Activated naive CD8-positive, alpha-beta T cell (primary cell): ENCODE measurements at regions not wholly inside any gene's neighbourhood (a gene's known extent, or its start where the extent isn't known, plus 50 kb on each side); places are given as distances from the start of the nearest gene placed in this dataset.
"Not testable (repeated sequence)": the region's sequence is repeated elsewhere in the genome, so short reads cannot be mapped to it uniquely, and the experiment has no call there.

Experiments
- H3K27ac Mint-ChIP-seq: one replicate; pipeline ENCODE4 v1.8.0; 2021; ENCODE audit warnings: mixed read lengths
- H3K27me3 Mint-ChIP-seq: one replicate; pipeline ENCODE4 v1.8.0; 2021; ENCODE audit warnings: mixed read lengths
- H3K36me3 Mint-ChIP-seq: one replicate; pipeline ENCODE4 v1.8.0; 2021; ENCODE audit warnings: mixed read lengths
- H3K4me1 Mint-ChIP-seq: one replicate; pipeline ENCODE4 v1.8.0; 2021; ENCODE audit warnings: low read depth, mixed read lengths
- H3K4me3 Mint-ChIP-seq: one replicate; pipeline ENCODE4 v1.8.0; 2021; ENCODE audit warnings: mild to moderate bottlenecking, mixed read lengths
- H3K9me3 Mint-ChIP-seq: one replicate; pipeline ENCODE4 v1.8.0; 2021; ENCODE audit warnings: low read depth, mixed read lengths

GRCh38 chr6:114733596-114733995 is 390.8 kb upstream of the HS3ST5 start:
- Mint-ChIP-seq H3K4me1 (no peaks in the 10 kb centered on the region), H3K27ac (no peak overlapping the region), H3K9me3 (peaks cover 3% of the 10 kb centered on the region), H3K27me3 (no peaks in the 10 kb centered on the region), H3K36me3 (no peaks in the 10 kb centered on the region), H3K4me3 (no peak overlapping the region)

- H3K27ac Mint-ChIP-seq = no peak overlapping the region
- no peaks in the 10 kb centered on the region for H3K36me3 Mint-ChIP-seq
- no peaks in the 10 kb centered on the region for H3K9me3 Mint-ChIP-seq
- no peak overlapping the region for H3K4me3 Mint-ChIP-seq
- H3K27me3 Mint-ChIP-seq = no peaks in the 10 kb centered on the region
- no peaks in the 10 kb centered on the region for H3K4me1 Mint-ChIP-seq
Observed at GRCh38 chr6:114718716-114719270, 376.0 kb upstream of the HS3ST5 start.

DNA sequence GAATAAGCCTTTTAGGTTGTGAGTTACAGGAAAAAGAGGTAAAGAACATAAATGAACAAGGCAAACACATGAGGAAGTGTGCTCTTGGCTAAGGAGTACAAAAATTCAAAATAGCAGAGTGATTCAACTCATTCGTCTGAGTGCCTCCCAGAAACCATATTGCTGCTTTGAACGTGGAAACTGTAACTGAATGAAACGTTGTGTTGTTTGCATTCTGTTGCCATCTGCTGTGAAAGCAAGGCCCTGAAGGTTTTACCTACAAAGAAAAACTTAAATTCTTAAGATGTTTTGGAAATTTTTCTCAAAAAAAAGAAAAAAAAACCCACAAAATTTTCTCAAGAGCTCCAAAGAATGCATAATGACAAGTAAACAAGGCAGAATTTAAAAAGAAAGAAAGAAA is 375.4 kb upstream of the HS3ST5 start:
- H3K4me3 Mint-ChIP-seq = no peak overlapping the region
- H3K36me3 Mint-ChIP-seq = no peaks in the 10 kb centered on the region
- H3K27ac Mint-ChIP-seq = no peak overlapping the region
- H3K4me1 Mint-ChIP-seq = no peaks in the 10 kb centered on the region
- no peaks in the 10 kb centered on the region for H3K27me3 Mint-ChIP-seq
- H3K9me3 Mint-ChIP-seq = peaks cover 3% of the 10 kb centered on the region

- no peaks in the 10 kb centered on the region for H3K36me3 Mint-ChIP-seq
- no peaks in the 10 kb centered on the region for H3K27me3 Mint-ChIP-seq
- no peak overlapping the region for H3K4me3 Mint-ChIP-seq
- no peaks in the 10 kb centered on the region for H3K4me1 Mint-ChIP-seq
- H3K27ac Mint-ChIP-seq = no peak overlapping the region
- peaks cover 3% of the 10 kb centered on the region for H3K9me3 Mint-ChIP-seq
Observed at GRCh38 chr6:114714836-114715507, 372.1 kb upstream of the HS3ST5 start.

GRCh38 chr6:114713690-114714089 is 370.9 kb upstream of the HS3ST5 start:
- Mint-ChIP-seq H3K27me3 (no peaks in the 10 kb centered on the region), H3K27ac (no peak overlapping the region), H3K9me3 (peaks cover 3% of the 10 kb centered on the region), H3K4me1 (no peaks in the 10 kb centered on the region), H3K4me3 (no peak overlapping the region), H3K36me3 (no peaks in the 10 kb centered on the region)

- no peaks in the 10 kb centered on the region for H3K4me1 Mint-ChIP-seq
- H3K9me3 Mint-ChIP-seq = peaks cover 3% of the 10 kb centered on the region
- H3K4me3 Mint-ChIP-seq = no peak overlapping the region
- no peaks in the 10 kb centered on the region for H3K36me3 Mint-ChIP-seq
- no peak overlapping the region for H3K27ac Mint-ChIP-seq
- H3K27me3 Mint-ChIP-seq = no peaks in the 10 kb centered on the region
Observed at GRCh38 chr6:114712129-114712662, 369.4 kb upstream of the HS3ST5 start.

DNA sequence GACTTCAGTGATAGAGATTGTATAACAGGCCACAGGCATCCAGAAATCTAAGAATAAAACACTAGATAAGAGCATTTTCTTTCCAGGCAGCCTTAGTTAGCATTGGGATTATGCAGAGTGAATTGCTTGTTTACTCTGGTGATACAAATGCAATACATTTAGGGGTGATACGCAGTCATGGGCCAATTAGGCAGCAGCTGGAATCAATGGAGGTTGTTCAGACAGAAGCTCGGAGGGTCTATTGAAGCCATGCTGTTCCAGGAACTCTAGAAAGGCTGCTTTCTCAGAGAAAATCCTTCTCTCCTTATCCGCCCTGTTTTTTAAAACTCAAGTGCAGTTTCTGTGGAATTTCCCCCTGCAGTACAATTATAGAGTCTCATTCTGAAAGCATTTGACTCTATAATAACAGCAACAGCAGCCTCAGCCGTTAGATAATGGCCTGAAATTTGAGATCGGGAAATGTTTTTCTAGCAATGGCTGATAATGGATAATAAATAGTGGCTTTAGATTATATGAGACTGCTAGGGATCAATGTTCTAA is 364.3 kb upstream of the HS3ST5 start:
- no peaks in the 10 kb centered on the region for H3K9me3 Mint-ChIP-seq
- H3K4me1 Mint-ChIP-seq = no peaks in the 10 kb centered on the region
- no peaks in the 10 kb centered on the region for H3K36me3 Mint-ChIP-seq
- H3K4me3 Mint-ChIP-seq = no peak overlapping the region
- no peaks in the 10 kb centered on the region for H3K27me3 Mint-ChIP-seq
- H3K27ac Mint-ChIP-seq = no peak overlapping the region

DNA sequence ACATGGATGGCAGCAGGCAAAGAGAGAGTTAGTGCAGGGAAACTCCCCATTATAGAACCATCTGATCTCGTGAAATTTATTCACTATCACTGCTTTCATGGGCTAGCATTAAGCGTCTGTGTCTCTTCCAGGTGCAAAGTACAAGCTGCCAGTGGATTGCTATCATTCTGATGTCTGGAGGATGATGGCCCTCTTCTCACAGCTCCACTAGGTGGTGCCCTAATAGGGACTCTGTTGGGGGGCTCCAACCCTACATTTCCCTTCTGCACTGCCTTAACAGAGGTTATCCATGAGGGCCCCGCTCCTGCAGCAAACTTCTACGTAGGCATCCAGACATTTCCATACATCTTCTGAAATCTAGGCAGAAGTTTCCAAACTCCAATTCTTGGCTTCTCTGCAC is 347.8 kb upstream of the HS3ST5 start:
- no peaks in the 10 kb centered on the region for H3K36me3 Mint-ChIP-seq
- H3K4me1 Mint-ChIP-seq = no peaks in the 10 kb centered on the region
- no peak overlapping the region for H3K4me3 Mint-ChIP-seq
- H3K9me3 Mint-ChIP-seq = no peaks in the 10 kb centered on the region
- no peak overlapping the region for H3K27ac Mint-ChIP-seq
- no peaks in the 10 kb centered on the region for H3K27me3 Mint-ChIP-seq

DNA sequence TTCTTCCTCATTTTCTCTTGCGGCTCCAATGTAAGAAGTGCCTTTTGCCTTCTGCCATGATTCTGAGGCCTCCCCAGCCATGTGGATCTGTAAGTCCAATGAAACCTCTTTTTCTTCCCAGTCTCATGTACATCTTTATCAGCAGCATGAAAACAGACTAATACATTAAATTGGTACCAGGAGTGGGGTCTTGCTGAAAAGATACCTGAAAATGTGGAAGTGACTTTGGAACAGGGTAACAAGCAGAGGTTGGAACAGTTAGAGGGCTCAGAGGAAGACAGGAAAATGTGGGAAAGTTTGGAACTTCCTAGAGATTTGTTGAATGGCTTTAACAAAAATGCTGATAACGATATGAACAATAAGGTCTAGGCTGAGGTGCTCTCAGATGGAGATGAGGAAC is 316.7 kb upstream of the HS3ST5 start:
- H3K9me3 Mint-ChIP-seq = peaks cover 24% of the 10 kb centered on the region
- H3K27me3 Mint-ChIP-seq = no peaks in the 10 kb centered on the region
- H3K4me1 Mint-ChIP-seq = no peaks in the 10 kb centered on the region
- no peaks in the 10 kb centered on the region for H3K36me3 Mint-ChIP-seq
- no peak overlapping the region for H3K27ac Mint-ChIP-seq
- no peak overlapping the region for H3K4me3 Mint-ChIP-seq

GRCh38 chr6:114651611-114652010 is 308.8 kb upstream of the HS3ST5 start:
- H3K9me3 Mint-ChIP-seq = peaks cover 4% of the 10 kb centered on the region
- no peak overlapping the region for H3K27ac Mint-ChIP-seq
- no peaks in the 10 kb centered on the region for H3K27me3 Mint-ChIP-seq
- no peaks in the 10 kb centered on the region for H3K4me1 Mint-ChIP-seq
- no peak overlapping the region for H3K4me3 Mint-ChIP-seq
- H3K36me3 Mint-ChIP-seq = no peaks in the 10 kb centered on the region

- H3K36me3 Mint-ChIP-seq = no peaks in the 10 kb centered on the region
- no peak overlapping the region for H3K4me3 Mint-ChIP-seq
- H3K27me3 Mint-ChIP-seq = no peaks in the 10 kb centered on the region
- no peaks in the 10 kb centered on the region for H3K4me1 Mint-ChIP-seq
- H3K27ac Mint-ChIP-seq = no peak overlapping the region
- H3K9me3 Mint-ChIP-seq = peaks cover 5% of the 10 kb centered on the region
Observed at GRCh38 chr6:114650891-114651290, 308.1 kb upstream of the HS3ST5 start.

DNA sequence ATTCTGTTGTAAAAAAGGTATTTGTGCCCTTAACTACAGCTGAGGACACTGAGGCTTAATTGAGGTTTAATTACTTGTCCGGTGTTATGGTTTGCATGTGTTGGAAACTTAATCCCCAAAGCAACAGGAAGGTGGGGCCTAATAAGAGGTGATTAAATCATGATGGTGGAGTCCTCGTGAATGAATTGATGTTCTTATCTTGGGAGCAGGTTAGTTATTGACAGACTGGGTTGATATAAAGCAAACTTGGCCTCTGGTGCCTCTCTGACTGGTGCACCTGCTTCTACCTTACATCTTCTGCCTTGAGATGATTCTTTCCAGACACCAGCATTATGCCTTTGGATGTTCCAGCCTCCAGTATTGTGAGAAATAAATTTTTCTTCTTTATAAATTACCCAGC is 306.5 kb upstream of the HS3ST5 start:
- H3K27me3 Mint-ChIP-seq = no peaks in the 10 kb centered on the region
- peaks cover 8% of the 10 kb centered on the region for H3K9me3 Mint-ChIP-seq
- no peaks in the 10 kb centered on the region for H3K36me3 Mint-ChIP-seq
- no peak overlapping the region for H3K27ac Mint-ChIP-seq
- no peaks in the 10 kb centered on the region for H3K4me1 Mint-ChIP-seq
- no peak overlapping the region for H3K4me3 Mint-ChIP-seq

GRCh38 chr6:114648847-114649246 is 306.0 kb upstream of the HS3ST5 start:
- no peak overlapping the region for H3K4me3 Mint-ChIP-seq
- H3K27me3 Mint-ChIP-seq = no peaks in the 10 kb centered on the region

GRCh38 chr6:114638341-114638740 is 295.5 kb upstream of the HS3ST5 start:
- no peaks in the 10 kb centered on the region for H3K4me1 Mint-ChIP-seq

More at GRCh38 chr6:114648847-114649246, 306.0 kb upstream of the HS3ST5 start:
- Mint-ChIP-seq H3K4me1 (no peaks in the 10 kb centered on the region), H3K9me3 (peaks cover 8% of the 10 kb centered on the region), H3K36me3 (no peaks in the 10 kb centered on the region), H3K27ac (no peak overlapping the region)

GRCh38 chr6:114634016-114634415 is 291.2 kb upstream of the HS3ST5 start:
- Mint-ChIP-seq H3K4me1 (no peaks in the 10 kb centered on the region), H3K27ac (no peak overlapping the region), H3K27me3 (no peaks in the 10 kb centered on the region), H3K36me3 (no peaks in the 10 kb centered on the region), H3K4me3 (no peak overlapping the region), H3K9me3 (no peaks in the 10 kb centered on the region)

More at GRCh38 chr6:114638341-114638740, 295.5 kb upstream of the HS3ST5 start:
- H3K9me3 Mint-ChIP-seq = no peaks in the 10 kb centered on the region
- no peaks in the 10 kb centered on the region for H3K27me3 Mint-ChIP-seq
- no peak overlapping the region for H3K27ac Mint-ChIP-seq
- H3K4me3 Mint-ChIP-seq = no peak overlapping the region
- H3K36me3 Mint-ChIP-seq = no peaks in the 10 kb centered on the region

- H3K36me3 Mint-ChIP-seq, H3K4me3 Mint-ChIP-seq, H3K4me1 Mint-ChIP-seq, H3K9me3 Mint-ChIP-seq, H3K27ac Mint-ChIP-seq, H3K27me3 Mint-ChIP-seq: not testable (repeated sequence)
Observed at GRCh38 chr6:114626226-114626625, 283.4 kb upstream of the HS3ST5 start.
